D341Med (cell line): ENCODE measurements at regions not wholly inside any gene's neighbourhood (a gene's known extent, or its start where the extent isn't known, plus 50 kb on each side); places are given as distances from the start of the nearest gene placed in this dataset.

ENCODE experiments used
- DNase-seq: peaks from one replicate; pipeline ENCODE4 v3.0.0; 2012; ENCODE audit warnings: low spot score

DNA sequence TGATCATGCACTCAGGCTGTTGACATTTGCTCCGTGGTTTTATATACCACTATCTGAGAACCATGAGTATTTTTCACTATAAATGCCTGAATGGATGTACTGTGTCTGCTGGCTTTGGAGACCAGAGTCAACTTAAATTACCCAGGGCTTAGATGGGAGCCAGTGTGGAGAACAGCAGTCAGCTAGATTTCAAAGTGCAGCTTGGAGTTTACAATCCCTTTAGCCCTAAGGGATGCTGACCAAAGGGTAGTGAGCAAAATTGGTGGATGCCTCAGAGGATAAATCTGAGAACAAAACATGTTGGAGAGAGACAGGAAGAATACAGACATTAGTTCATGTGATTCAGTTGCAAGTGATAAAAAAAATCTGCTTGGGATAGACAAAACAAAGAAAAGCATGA, 327.5 kb downstream of the C11orf87 start:
- no peak for DNase-seq

DNA sequence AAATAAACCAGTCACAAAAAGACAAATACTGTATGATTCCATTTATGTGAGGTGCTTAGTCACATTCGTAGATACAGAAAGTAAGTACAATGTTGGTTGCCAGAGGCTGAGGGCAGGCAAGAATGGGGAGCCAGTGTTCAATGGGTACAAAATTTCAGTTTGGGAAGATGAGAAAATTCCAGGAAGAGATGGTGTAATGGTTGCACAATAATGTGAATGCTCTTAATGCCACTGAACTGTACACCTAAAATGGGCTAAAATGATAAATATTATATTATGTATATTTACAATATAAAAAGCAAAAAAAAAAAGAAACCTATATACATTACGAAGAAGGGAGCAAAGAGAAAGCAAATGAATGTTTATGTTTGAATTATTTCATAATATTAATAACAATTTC, 329.0 kb downstream of the C11orf87 start:
- no peak for DNase-seq

DNA sequence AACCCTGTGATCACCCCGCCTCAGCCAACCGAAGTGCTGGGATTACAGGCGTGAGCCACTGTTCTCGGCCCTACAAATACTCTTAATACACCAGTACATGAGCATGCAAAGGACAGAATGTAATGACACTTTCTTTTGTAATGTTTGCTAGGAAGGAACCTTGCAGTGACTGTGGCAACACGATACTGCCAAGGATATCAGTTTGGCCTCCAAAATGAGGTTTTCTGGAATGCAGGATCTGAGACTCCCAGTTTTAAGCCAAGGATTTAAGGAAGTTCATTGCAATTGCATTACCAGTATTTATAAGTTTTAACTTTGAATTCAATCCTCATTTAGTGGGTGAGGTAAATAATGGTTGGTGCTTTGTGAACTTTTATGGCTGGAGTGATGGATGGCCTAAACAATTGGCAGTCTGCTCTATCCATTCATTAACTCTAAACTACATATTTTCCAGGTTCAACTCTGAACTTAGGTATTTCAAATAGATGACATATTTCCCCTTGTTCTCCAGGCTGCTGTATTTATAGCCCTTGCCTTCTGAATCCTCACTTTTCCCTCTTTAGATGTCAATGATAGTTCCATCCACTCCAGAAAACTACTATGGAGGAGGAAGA, 330.3 kb downstream of the C11orf87 start:
- DNase-seq = no peak

DNA sequence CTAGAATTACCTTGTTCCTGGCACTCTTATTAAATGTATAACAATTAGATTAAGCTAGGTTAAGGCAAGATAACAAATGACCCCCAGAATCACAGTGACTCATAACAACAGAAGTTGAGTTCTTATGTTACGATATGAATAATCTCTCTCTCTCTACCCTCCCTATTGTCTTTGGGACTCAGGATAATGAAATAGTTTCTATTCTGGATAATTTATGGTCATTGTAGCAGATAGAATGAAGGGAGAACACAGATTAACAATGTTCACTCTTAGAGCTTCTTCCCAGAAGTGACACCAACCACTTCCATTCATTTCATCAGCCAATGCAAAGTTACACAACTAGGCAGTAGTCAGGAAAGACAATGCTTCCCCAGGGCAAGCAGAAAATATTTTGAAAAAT, 334.5 kb downstream of the C11orf87 start:
- no peak for DNase-seq

DNA sequence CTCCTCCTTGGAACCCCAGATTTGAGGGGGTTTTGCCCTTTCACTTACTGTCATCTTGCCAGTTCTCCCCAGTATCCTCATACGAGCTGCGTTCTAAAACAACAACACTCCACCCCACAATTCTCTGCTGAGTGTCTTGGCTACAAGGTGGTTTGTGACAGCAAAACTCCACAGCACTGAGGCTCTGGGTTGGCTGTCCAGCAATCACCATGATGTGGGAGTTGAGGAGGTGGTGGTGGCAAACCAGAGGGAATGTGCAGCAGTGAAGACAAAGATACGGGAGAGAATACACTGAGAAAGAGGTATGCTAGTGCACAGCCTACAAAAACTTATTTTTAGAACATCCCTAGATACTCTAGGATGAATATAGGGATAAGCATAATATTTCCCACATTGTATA, 335.0 kb downstream of the C11orf87 start:
- no peak for DNase-seq

DNA sequence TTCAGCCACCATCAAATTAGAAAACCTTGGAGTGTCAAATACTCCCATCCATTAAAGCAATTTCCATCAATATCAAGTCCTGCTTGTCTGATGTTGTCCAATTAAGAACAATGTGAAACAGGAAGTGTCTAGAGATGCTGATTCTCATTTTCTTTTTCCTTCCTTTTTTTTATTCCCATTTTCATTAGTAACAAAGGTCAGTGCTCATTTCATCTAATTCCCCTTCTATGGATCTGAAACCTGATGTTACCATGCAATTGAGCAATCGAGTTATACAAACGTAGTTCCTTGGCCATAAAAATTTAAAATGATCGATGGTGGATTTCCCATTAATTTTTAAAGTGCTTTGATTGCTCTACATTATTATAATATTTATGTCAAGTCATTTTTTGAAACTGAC, 330.6 kb upstream of the ZC3H12C start:
- no peak for DNase-seq

DNA sequence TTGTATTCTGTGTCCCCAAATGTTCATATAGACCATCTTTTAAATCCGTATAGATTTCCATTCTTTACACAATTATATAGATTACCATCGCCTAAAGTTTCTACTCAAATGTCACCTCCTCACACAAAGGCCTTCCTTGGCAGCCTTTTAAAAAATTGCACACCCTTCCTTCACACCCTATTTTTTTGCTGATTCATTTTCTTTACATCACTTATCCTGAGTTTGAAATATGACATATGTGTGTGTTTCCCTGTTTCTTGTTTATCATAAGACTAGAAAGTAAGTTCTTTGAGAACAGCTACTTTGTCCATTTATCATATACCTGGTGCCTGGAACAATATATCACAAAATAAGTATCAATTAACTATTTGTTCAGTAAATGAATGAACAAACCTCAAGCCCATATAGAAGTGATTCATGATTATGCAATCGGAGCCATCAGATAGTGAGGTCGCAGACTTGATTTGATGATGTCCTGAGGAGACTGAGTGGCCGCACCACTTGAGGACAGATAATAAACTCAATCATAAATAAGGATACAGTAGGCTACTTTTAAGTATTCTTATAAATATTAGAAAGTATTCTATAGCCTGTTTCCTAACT, 327.4 kb upstream of the ZC3H12C start:
- no peak for DNase-seq

DNA sequence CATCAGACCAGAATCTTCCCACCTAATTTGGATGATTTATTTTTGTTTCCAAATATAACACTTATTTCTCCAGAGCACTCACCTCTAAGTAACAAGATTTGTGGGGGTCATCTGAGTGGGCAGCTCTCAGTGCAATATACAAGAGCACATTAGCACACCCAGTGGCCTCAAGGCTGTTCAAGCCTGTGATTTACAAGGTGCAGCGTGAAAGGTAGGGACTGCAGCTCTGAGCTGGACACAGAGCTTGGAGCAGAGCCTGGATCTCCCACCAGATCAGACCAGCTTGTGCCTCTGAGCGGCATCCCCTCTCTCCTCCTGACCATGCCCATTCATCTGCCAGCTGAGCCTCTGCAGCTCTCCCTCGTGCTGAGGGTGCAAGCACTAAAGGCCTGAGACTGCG, 323.3 kb upstream of the ZC3H12C start:
- no peak for DNase-seq

DNA sequence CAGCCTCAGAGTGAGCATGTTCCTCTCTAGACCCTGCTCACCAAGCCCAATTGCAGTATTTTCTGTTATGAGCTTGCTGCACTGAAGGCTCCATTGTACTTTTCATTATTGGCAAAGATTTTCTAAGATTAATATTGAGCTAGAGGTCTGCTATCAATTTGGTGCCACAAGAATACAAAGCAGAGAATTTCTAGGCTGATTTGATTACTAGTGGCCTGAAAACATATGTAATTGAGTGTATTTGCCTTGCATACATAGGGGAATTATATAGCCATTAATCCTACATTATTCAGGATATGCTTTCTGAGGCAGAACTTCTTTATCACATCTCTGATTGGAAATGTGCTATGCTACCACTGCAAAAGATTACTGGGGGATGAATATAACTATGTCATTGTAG, 322.9 kb upstream of the ZC3H12C start:
- no peak for DNase-seq

DNA sequence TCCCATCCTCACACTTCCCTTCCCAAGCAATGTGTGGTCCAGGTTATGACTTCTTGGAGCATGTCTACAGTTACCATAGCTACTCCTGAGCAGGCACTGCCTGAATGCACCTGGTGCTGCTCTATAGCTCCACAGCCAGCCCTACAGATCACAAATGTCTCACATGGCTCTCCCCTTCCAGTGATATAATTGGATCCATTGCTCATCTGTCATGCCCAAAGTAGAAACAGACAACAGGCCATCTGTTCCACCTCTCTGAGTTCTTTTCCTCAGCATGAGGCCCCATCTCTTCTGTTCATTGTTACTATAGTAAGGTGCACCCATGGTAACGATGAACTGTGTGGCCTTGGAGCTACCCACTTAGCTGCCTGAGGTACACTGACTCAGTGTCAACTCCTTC, 320.3 kb upstream of the ZC3H12C start:
- DNase-seq = no peak

DNA sequence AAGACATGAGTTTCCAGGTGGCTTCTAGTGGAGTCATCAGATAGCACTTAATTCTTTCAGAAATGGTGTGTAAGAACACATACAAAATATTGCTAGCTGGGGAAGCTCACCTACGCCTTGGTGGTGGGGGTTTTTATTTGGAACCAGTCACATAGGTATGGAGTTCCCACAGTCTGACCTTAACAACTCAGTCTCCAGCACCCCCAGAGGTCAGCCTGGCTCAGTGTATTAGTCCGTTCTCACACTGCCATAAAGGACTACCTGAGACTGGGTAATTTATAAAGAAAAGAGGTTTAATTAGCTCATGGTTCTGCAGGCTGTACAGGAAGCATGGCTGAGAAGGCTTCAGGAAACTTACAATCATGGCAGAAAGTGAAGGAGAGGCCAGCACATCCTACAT, 317.5 kb upstream of the ZC3H12C start:
- no peak for DNase-seq

DNA sequence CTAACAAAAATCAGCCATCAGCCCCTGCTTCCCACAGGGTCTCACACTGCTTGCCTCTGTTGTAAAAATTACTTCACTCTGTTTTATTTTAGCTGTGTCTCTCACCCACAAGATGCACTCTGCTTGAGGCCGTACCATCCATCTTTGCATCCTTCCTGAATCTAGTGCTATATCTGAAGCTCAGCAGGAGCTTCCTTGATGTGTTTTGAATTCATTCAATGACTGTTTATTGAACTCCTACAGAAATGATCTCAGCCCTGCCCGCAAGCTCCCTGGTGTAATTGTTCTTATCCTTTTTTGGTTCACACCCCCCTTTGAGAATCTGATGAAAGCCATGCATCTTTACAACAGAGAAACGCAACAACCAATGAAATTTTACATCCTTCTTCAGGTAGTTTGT, 310.2 kb upstream of the ZC3H12C start:
- DNase-seq = no peak

DNA sequence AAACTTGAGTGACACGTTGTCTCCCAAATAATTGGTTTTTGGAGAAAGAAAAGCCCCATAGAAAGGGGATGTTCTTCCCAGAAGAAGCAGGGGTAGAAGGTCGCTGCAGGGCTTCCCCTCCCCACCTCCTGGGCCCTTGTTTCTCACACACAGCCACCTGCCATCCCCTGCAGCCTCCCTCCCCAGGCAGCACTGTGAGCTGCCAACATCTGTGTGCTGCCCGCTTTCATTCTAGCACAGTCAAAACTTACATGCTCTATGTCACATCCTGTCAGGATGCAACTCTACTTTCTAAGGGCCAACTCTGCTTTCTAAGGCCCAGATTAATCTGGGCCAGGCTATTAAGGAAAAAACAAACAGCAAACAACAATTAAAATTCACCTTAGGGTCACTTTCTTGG, 309.4 kb upstream of the ZC3H12C start:
- DNase-seq = no peak

DNA sequence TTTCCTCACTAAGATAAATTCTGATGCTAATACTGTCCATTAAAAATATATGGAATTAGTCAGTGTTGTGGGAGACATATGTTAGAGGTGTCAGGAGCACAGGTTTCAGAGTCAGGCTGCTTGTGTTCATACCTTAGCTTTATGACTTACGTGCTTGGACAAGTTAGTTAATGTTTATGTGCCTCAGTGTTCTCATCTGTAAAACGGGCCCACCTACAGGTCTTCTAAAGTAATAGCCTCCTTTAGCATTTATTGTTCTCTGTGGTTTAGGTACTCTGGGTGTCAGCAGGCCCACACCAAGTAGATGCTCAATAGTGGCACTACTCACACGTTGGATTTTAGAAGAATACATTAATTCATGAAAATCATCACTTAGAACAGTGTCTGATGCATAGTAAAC, 308.7 kb upstream of the ZC3H12C start:
- DNase-seq = no peak

DNA sequence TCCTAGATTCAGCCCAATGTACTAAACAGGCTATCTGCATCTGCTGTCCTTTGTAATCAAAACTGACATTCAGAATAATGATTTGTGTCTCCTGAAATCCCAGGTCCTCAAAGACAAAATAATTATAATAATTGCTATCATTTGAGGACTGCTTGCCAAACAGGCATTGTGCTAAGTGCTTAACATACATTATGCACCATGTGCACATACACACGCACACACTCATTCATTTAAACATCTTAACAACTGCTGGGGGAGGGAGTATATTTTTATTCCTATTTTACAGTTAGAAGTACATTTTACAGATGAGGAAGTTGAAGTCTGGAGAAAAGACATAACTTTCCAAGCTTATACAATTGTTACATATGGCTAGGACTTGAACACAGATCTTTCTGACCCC, 308.0 kb upstream of the ZC3H12C start:
- no peak for DNase-seq

DNA sequence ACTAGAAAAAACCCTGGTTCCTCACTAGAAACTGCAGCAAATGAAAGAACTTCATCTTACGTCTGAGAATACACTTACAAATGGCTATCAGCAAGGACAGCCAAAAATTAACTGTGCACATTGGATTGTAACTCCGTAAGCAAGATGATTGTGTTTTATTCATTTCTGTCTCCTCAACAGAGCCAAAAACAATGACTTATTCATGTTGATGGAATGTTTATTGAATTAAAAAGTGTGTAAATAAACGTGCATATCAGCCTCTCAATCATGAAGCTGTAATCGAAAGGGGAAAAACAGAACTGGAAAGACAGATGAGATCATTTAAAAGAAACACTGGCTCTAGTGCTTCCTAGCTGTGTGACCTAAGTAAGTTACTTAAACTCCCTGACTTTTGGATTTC, 307.5 kb upstream of the ZC3H12C start:
- no peak for DNase-seq

DNA sequence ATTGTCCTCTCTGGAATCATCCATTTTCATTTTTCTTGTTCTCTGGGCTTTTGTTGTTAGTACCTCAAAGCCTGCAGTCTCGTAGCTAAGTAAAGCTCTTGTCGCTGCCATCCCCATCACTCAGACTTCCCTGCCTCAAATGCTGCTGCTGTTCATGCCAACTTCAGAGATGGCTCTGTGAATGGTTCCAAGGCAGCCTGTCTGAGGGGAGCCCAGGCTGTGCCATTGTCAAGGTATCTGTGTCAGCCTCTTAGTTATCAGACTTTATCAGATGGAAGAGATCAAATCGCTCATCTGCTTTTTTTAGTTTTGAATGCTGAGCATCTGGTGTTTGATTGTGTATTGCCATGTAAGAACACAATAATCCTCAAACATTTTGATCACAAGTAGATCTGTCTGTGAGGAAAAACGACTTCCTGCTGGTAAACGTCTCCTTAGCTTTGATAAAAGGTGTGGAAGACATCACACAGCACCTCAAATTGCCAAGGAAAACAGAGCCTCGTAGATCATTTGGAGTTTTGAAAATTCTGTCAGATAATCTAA, 304.2 kb upstream of the ZC3H12C start:
- no peak for DNase-seq

DNA sequence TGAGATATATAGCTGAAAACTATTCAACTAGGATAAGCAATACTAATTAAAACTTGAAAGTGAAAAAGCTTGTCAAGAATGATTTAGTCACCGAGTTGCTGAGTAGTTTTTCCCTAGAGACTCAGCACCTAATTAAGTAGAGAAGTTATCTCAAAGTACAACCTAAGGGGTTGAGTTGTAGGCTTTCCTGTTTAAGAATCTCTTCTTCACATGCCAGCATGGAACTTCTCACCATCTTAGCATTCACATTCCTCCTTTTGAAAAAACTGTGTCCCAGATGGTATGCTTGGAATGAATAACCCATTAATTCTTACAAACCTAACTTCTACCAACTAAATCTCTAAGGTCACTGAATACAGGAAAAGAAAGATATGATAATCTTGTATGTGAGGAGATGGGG, 303.3 kb upstream of the ZC3H12C start:
- DNase-seq = no peak

DNA sequence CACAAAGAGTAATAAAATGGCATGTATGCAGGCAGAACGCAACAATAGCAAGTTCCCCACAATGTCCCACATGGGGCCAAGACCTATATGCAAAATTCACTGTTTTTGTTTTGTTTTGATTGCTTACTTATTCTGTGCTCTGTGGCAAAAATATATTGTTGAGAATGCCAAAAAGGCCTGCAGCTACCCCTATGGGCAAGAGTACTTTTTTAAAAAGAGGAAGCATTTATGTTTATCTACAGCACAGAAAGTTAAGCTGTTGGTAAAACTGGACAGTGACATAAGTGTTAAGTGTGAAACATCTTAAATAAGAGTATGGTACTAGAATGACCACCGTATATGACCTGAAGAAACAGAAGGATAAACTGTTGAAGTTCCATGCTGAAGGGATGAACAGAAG, 301.9 kb upstream of the ZC3H12C start:
- no peak for DNase-seq

DNA sequence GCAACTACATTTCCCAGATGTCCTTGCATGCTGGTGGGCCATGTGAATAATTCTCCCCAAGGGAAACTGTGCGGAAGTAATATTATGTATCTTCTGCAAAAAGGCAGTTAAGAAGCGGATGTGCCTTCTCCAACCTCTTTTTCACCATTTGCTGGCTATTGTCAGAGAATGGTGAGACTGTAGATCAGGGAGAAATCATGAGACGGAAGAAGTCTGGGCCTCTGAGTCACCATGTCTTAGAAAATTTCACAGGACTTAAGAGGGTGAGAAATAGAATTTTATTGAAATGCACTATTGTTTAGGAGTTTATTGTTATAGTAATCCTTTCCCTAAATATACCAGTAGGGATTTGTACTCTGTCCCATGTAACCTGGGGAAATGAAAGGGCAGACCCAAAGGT, 298.7 kb upstream of the ZC3H12C start:
- no peak for DNase-seq

DNA sequence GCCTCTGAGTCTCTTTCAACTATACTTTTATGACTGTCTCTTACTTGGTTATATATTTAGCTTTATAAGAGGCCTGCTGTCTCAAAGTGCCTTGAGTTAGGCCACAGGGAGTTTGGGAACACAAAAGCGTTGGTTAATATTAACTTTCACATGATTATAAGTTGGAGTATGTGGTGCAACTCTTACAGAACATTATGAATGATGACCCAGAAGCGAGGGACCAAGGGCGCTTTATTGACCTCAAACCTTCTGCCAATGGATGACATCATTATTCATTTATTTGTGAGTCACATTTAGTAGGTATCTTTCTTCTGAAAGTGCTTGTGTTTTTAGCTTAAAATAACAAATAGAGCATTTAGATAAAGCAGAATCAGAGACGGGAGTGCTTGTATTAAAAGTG, 298.0 kb upstream of the ZC3H12C start:
- DNase-seq = no peak

DNA sequence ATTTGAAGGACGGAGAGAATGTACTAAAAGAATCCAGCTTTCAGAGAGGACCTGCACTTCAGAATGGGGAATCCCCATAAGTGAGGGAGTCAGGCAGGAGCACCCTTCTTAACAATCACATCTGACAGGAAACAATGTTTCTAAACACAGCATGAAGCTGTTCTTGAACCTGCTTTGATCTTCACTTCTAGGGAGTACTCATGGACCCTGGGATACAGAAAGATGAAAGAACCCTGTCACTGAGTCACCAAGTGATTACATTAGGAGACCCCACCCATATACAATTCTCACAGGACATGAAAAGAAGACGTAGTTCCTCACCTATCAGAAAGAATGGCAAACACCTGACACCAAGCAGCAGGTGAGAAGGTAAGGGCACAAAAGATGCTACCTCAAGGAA, 296.9 kb upstream of the ZC3H12C start:
- DNase-seq = no peak

DNA sequence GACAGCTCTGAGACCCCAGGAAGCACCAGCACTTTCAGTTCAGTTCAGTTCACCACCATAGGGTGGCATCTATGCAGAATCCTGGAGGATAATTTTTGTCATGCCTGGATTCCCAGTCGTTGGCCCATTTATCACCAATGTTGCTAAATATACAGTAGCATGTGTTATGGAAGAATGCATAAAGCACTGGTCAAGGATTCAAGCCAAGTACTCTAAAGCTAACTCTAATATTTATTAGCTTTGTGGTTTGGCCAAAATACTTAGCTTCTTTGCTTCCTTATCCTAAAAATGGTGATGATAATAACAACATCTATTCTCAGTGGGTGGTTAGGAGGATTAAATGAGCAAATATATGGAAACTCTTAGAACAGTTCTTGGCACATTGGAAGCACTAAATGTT, 294.7 kb upstream of the ZC3H12C start:
- no peak for DNase-seq

DNA sequence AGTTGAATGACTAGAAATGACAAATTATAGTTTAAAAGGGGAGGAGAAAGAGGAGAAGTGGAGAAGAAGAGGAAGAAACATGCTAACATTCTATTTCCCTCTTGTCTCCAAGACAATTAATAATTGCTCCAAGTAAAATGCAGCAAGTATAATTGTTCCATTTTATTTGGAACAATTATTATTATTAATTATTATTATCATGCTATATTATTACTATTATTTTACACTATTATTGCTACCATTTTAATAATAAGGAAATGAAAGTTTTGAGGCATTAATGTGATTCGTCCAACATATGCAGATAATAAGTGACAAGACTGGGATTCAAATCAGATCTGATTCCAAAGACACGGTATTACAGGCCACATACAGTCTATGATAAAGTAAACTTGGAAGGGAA, 293.6 kb upstream of the ZC3H12C start:
- no peak for DNase-seq
